ENCODE measurements at regions not wholly inside any gene's neighbourhood (a gene's known extent, or its start where the extent isn't known, plus 50 kb on each side); places are given as distances from the start of the nearest gene placed in this dataset.

DNA sequence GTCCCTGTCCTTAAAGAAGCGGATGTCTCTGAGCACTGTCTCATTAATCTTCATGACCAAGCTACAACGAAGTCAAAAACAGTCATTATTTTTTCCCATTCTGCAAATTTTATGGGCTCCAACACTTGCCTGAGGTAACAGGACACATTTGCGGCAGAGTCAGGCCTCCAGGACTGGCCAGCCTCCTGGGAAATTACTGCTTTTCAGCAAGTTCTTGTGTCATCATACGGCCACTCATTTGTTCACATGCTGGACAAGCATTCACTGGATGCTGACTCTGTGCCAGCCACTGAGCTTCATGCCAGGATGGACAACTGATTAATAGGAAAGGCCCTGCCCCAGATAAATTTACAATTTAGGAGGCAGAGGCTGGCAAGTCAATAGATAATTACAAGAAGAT lies 305.7 kb downstream of the ACTL7B start:
- no peak for DNase-seq (ENCODE audit: low spot score)

DNA sequence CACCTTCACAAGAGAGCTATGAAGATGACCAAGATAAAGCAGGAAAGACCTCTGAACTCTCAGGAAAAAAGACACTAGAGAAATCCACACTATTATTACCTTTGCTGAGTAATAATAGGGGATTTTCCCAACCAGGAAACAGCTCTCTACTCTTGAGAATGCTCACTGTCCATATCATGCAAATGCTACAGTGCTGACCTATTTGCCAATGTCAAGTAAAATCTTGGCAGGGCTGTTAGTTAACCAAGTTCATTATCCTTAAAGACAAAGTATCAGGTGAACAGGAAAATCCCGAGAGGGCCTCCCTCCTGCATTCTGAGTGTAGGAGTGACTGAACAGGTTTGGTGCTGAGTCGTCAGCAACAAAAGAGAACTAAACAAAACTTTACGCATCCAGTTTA lies 306.6 kb downstream of the ACTL7B start:
- no peak for DNase-seq (ENCODE audit: low spot score)

DNA sequence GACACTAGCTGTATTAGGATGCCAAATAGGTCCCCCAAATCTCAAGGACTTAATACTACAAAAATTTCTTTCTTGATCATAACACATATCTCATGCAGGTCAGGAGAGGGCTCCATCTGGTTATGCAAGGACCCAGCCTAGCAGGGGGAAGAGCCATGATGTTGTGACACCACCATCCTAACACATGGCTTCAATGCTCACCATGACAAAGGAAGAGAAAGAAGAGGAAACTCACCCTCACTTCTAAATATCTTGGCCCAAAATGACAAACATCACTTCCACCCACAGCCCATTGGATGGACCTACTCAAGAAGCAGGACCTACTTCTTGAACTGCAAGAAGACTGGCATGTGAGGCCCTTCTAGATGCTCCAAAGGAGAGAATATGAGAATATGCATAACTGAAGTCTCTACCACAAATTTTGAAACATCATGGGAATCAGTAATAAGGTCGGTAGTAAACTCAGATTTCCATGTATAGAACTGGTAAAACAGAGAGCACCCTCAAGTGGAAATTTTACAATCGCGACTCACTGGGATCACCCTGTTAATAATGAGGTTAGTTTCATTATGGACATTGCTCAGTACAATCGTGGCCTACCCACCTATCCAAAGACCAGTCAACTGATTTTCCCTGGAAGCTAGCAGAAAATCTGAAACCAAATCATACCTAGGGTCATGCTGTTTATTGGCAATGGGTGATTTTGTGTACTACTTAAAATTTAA lies 308.2 kb downstream of the ACTL7B start:
- DNase-seq (ENCODE audit: low spot score), result no peak

DNA sequence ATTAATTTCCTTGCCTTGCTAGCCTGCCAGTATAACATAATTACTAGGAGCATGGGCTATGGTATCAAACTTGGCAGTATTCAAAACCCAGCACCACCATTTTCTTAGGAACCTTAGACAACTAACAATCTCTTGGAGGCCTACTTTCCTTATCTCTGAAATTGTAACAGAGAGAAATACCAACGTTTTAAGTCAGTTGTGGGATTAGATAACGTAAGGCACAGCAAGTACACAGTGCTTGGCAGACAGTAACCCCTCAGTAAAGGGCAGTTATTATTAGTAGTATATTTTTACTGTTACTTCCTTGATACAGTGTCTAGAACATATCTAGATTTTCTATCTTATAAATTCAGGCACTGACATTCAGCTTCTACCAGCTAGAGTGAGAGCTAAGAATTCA lies 309.6 kb downstream of the ACTL7B start:
- DNase-seq (ENCODE audit: low spot score), result no peak

DNA sequence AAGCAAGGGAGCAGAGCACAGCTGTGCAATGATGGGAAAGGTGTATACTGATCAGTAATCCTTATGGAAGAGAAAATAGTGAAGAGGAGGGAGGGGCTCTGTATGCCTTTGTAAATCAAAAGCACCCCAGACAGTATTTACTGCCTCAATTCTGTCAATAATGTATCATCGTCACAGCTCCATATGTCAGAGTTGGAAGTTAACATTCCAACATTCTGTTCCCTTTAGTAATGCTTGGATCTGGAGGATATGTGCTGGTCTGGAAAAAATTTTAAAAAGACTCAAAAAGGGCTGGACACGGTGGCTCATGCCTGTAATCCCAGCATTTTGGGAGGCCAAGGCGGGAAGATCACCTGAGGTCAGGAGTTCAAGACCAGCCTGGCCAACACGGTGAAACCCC lies 310.4 kb downstream of the ACTL7B start:
- DNase-seq (ENCODE audit: low spot score), result no peak

DNA sequence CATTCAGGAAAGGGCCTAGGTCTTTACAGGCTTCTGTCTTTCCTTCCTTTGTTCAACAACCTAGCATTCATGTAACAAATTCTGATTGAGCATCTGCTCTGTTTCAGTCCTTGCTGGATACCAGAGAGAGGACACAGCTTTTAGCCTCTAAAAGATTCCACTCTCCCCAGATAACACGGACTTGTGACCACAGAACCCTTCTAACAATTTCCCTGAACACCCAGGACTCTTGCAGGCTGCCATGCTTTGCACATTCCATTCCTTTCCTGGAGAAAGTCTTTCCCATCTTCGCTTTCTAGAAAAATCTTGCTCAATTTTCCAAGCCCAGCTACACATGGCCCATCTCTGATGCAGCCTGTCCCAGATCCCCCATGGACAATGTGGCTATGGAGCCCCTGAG lies 310.9 kb downstream of the ACTL7B start:
- DNase-seq (ENCODE audit: low spot score), result no peak

DNA sequence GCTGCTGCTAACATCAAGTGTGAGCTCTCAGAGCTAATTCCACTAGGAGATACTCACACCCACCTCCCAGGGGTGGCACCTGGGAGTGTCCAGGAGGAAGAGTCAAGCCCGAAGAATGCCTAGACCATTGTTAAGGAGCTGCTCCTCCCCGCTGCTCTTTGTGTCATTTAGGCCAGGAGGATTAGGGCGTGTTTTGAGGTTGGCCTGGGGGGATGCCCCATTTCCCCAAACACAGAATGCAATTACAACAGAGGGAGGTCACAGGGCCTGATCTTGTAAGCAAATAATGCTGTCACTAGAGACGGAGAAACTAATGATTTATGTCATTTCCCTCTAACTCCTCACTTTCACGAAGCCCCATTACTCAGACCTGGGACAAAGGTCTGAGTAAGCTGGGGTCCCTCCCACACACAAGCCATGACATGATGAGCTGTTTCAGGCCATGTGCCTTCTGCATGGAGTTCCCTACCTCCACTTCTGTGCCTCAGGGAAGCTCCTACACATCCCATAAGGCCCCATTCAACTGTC lies 312.5 kb downstream of the ACTL7B start:
- DNase-seq (ENCODE audit: low spot score), result peak; percentile 42

DNA sequence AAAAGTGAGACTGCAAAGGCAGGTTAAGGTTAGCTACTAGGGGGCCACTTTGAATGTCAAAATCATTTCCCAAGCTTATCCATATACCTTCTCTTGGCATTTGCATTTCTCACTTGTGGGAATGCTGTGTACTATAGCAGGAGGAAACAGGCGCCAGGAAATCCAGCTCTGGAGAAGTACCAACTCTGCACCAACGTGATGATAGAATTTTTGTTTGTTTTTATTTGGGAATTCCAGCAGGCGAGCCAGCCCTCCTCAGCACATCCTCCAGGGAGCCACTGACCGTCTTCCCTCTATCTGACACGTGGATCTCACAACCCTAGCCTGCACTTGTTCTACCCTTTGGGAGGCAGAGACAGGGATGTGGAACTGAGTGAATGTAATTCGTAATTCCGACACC lies 318.0 kb downstream of the ACTL7B start:
- DNase-seq (ENCODE audit: low spot score), result no peak

DNA sequence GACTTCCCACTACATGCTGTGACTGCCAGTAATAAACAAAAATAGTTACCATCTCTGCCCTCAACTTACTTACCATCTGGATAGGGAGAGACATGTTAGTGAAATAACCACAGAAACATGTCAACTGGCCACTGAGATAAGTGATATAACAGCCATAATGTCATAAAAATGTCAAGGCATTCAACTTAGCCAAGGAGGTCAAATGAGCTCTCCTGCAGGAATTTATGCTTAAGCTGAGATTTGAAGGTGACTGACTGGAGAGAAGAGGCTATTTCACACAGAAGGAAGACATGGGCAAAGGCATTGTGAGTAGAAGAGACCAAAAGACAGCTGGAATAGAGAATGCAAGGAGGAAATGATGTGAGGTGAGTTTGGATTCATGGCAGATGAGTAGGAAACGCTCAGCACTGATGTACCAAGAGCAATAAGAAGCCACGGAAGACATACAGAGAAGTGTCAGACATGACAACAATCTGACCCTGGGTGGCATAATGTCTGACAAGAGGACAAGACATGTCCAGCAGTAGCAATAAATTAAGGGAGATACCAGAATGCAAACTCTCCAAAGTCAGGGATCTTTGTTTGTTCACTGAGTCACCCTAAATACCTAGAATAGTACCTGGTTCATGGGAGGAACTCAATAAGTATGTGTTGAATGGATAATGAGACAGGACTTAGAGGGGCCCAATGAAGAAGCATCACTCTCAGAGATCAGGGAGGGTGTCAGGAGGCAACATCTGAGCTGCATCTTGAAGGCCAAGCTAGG lies 318.8 kb downstream of the ACTL7B start:
- DNase-seq (ENCODE audit: low spot score), result no peak

DNA sequence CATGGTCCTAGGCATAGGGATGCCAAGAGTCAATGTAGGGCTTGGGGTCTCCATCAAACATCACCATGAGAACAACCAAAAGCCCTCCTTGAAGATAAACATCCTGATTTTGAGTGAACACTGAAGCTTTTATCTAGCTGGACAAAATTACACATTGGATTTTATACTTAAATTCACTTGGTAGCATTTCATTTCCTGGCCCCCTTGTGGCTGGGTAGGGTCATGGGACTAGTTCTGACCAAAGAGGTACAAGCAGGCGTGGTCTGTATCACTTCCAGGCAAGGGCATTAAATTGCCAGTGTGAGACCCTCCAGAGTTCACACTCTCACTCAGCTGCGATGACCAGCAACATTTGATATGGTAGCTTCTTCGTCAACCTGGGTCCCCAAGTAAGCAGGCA lies 320.3 kb downstream of the ACTL7B start:
- no peak for DNase-seq (ENCODE audit: low spot score)

DNA sequence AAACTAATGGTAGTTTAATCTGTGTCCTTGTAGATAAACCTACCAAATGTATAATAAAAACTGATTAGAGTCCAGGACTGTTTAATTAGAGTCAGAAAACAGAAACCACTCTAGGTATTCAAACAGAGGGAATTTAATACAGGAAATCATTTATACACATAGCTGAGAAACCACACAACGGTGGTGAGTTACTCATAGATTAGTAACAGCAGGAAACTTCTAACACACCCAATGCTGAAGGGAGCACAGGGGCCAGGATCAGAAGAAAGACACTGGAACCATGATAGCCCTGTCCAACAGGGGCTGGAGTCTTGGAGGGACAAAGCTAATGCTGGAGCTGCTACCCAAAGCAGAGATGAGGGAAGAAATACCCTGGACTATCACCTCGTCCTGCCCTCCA lies 321.0 kb downstream of the ACTL7B start:
- DNase-seq (ENCODE audit: low spot score), result peak; percentile 84

DNA sequence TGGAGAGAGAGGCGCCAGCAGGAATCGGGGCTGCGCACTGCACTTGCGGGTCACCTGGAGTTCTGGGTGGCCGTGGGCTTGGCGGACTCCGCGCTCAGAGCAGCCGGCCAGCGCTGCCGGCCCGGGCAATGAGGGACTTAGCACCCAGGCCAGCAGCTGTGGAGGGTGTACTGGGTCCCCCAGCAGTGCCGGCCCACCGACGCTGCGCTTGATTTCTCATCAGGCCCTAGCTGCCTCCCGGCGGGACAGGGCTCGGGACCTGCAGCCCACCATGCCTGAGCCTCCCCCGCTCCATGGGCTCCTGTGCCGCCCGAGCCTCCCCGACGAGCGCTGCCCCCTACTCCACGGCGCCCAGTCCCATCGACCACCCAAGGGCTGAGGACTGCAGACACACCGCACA lies 325.6 kb downstream of the ACTL7B start:
- no peak for DNase-seq (ENCODE audit: low spot score)

DNA sequence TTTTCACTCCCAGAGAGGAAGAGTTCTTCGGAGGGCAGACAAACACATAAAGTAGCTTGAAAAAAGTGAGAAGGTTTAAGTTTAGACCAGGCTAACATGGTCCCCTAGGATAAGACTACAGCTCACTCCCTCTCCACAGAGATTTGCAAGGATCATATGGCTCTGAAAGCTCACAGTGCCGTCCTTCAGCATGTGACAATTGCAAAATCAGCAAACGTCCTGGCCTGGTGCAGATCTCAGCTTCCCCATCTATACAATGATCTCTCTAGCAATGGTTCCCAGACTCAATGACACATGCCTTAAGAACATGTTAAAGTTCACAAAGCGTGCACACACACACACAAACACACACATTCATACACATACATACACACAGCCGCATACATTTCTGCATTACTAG lies 327.6 kb downstream of the ACTL7B start:
- DNase-seq (ENCODE audit: low spot score), result no peak

DNA sequence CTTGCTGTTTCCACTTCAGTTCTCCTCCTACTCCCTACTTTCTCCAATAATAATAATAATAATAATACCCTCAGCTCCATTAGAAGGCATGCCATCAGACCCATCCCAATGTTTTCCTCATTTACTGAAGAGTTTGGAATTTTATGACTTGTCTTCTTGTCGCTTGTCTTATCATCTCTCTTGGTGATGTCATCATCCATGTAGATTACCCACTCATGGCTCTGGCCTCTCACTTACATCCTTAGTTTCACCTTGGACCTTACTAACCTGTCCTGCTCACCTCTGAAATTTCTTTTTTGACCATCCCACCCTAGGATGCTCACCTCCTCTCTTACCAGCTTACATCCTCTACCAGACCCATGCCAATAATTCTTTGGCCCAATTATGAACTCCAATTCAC lies 329.3 kb downstream of the ACTL7B start:
- no peak for DNase-seq (ENCODE audit: low spot score)

DNA sequence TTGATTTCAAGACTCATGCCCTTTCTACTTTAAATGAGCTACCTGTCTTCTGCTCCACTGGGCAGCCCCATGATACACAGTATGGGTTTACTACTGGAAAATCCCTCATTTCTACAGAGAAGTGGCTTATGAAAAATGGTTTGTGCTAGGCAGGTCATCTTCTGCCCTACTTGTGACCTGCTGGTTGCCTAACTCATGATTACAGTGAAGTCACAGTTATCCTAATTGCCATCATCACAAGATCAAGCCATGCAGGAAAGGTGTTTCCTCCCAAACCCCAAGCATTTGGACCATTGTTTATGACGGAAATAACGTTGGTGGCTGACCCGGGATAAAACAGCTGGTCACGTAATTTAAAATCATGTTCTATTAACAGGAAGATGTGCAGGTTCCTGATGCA lies 330.6 kb downstream of the ACTL7B start:
- no peak for DNase-seq (ENCODE audit: low spot score)

DNA sequence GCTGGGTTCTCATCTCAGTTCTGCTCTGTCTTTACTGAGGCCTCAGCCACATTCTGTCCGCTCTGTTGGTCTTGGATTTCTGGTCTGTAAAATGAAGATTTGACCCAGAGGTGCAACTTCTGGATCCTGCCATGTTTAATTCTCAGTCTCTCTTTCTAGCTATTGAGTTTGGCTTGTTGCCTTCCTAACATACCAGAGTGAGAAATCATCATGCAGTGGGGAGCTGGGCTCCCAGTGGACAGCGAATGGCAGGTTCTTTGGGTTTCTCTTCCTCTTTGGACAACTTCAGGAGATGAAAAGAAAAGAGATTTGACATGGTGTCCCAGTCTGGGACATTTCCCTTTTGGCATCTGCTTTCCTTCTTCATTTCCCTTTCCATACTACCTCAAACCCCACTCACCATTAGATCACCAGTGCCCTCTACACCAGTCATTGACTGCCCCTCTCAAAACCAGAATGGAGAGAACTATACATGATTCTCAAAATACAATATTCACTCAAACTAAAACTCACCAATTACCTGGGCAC lies 334.7 kb downstream of the ACTL7B start:
- no peak for DNase-seq (ENCODE audit: low spot score)

DNA sequence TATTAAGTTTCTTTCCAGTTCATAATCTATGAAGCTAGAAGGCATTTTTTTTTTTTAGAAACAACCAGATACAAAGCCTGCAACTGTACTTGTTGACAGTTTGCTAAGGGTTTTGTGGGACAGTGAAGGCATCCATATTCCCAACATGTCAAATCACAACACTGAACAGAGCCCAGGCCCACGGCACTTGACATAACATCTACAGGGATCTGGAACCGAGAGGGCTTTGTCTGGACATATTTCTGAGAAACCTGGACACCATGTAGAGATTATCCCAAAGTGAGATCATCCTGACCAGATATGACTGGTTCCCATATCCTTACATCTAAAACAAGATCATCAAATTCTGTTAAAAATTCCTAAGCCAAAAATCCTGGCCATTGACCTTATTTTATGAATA lies 336.3 kb downstream of the ACTL7B start:
- DNase-seq (ENCODE audit: low spot score), result no peak

DNA sequence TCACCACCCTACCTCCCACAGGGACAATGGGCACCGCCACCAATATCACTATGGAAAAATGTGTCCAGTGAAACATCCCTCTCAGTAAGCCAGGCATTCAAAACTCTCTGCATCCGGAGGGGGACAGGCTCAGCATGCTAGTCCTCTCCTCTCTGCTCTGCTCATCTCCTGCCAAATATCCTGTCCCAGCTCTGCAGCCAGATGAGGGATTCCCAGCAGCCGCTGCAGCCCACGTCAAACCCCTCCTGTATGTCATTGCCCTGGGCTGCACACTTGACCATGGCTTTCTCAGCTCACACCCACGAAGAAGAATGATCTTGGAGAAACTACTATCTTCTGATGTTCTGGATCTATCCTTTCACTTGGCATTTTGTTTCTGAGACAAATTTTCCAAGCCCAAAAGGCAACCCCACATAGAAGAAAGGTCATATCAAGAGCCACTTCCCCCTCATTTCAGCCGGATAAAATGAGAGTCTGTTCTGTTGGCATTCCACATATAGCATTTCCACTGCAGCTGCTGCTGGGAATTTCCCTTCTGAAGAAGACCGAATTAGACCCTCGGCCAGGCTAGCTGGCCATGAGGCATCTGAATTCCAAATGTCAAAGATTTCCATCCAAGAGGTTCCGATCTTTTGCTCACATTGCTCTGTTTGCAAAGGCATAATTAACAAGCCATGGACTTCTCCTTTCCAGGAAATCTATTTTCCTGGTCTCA lies 338.0 kb downstream of the ACTL7B start:
- no peak for DNase-seq (ENCODE audit: low spot score)

DNA sequence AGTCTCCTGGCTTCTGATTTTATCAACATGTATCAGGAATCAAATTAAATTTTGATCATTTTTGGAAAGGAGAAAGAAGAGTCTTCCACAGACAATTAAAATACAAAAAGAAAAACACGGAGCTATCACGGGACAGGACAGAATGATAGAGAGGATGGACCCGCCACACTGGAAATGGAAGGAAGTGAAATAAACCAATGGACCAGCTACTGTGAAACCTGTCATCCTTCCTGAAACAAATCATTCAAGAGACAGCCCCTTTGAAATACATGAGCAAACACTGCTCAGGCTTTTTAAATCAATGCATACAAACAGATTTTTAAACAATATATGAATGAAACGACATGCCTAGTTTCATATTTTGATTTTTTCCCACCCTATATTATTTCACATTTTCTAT lies 339.4 kb downstream of the ACTL7B start:
- DNase-seq (ENCODE audit: low spot score), result no peak

DNA sequence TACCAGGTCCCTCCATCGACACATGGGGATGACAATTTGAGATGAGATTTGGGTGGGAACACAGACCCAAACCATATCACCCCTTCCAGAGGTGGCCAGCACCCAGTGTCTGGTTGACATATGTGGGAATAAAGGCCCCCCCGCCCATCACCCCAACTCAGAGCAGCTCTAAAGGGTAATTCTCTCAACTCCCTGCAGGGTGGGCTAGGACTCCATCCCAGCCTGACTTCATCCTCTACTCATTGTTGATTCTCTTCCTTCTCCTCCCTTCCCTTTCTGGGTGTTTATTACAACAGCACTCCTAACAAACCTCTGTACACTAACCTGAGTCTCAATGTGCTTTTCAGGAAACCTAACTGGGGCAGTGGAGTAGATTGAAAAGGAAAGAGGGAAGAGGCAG lies 339.9 kb downstream of the ACTL7B start:
- no peak for DNase-seq (ENCODE audit: low spot score)

DNA sequence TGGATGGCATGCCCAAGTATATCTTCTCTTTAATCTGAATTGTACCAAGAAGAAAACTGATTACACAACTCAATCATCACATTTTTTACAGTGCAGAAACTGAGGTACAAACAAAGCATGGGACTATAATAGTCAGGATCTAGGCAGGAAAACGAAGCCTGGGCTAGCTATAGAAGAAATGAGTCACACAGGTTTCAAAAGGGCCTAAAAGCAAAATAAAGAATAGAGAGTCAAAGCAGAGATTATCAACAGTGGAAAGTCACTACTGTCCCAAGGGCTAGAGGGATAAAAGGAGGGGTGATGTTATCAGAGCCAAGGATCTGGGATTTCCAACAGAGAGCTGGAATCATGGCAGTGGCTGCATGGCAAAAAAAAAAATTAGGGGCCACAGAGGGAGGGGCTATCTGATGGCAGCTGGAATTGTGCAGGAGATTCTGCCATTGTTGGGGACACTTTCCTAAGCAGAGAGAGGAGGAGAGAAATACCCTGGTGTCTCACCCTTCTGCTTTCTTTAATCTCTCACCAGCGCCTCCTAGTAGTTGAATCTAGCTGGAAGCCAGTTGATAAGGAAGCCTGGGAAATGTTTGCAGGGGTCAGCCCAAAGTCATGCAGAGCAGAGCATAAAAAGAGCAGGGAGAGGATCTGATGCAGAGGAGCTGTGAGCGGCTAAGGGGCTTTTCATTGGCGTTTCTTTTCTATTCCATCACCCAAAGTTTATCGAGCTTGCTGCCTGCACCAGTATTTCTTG lies 343.2 kb downstream of the ACTL7B start:
- no peak for DNase-seq (ENCODE audit: low spot score)

DNA sequence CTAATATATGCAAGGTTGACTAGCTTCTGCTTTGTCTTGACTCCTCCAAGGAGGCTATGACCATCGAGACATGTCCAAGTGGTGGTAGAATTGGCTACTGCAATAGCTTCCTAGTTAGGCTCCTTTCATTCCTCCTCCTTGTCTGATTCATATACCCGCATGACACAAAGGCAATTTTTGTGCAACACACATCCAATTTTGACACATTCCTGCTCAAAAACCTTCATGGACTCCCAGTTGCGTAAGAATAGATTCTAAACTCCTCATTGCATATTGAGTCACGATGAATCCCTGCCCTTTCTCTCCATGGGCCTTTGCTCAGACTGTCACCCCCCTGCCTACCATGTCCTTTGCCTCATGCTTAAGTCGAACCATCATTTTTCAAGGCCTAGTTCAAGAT lies 344.5 kb downstream of the ACTL7B start:
- DNase-seq (ENCODE audit: low spot score), result no peak

Data from H4 (cell line).